ENCODE measurements at regions not wholly inside any gene's neighbourhood (a gene's known extent, or its start where the extent isn't known, plus 50 kb on each side); places are given as distances from the start of the nearest gene placed in this dataset.

DNA sequence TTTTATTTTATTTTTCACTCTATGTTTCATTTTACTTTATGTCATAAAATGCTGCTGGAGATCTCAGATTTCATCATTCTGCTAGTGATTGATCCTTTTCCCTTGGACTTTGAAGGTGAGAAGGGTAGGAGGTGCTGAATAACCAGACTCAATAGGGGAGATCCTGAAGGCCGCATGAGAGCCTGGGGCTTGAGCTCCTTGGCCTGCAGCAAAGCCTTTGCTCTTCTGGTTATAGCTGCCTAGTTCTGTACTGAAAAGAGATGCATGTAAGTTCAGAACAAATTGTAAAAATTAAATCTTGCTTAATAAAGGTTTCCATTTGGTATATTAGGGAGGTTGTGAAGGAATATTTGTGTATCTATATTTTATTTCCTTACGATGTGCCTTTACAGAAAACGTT is 430.2 kb downstream of the QKI start:
- TF ChIP-seq POLR2A (IDR thresholded peaks at IDR 0.05) (no peak), POLR2AphosphoS5 (IDR thresholded peaks at IDR 0.05) (no peak)
